HepG2 (cell line): ENCODE measurements at regions not wholly inside any gene's neighbourhood (a gene's known extent, or its start where the extent isn't known, plus 50 kb on each side); places are given as distances from the start of the nearest gene placed in this dataset.
"Not testable (repeated sequence)": the region's sequence is repeated elsewhere in the genome, so short reads cannot be mapped to it uniquely, and the experiment has no call there.

Experiments used
- ATAC-seq: fragments of 200-7000 bp; cut with Tn5 transposase; 3 replicates; pipeline ENCODE4 v1.9.1; 2020; ENCODE audit warnings: mild to moderate bottlenecking, moderate library complexity
- BruUV-seq: library from RNA; stranded (reverse); fragments of 400-500 nt; replicated peaks from 2 replicates; lab custom pipeline; 2021; lab: Mats Ljungman, UMichigan
- CTCF ChIA-PET: fragments of 300-600 bp; formaldehyde crosslinking; extraction: SDS; loops from one replicate; lab custom pipeline; 2021; ENCODE audit warnings: low total read pairs, inconsistent platforms, low intra/inter-chr PET ratio; lab: Yijun Ruan, JAX
- POLR2A ChIA-PET: fragments of 350-600 bp; sonication (Branson Sonifier 250); formaldehyde crosslinking; loops from one replicate; lab custom pipeline; 2020; ENCODE audit warnings: antibody characterized with exemption, inconsistent platforms; lab: Yijun Ruan, JAX
- DNase-seq: peaks from one replicate; pipeline ENCODE4 v3.0.0-alpha.2; 2015; ENCODE audit warnings: low spot score
- FAIRE-seq: peaks from 3 replicates; lab custom pipeline; 2011; peaks lifted over from hg19 to GRCh38; lab: Jason Lieb, UNC
- H2AFZ ChIP-seq: one replicate; pipeline ENCODE4 v1.6.1; 2011; ENCODE audit warnings: low read length, inconsistent platforms
- H3K27ac ChIP-seq: fragments of 300-600 bp; 3 replicates; pipeline ENCODE4 v1.8.0; 2011; ENCODE audit warnings: mixed run types, mild to moderate bottlenecking, mixed read lengths, low read length, inconsistent platforms; ENCODE audit not compliant: insufficient read depth; ENCODE audit errors: extremely low read length
- H3K27me3 ChIP-seq, 2 experiments: fragments of 200-600 bp in 1 of 2; 2 replicates in 1 of 2; 3 replicates in 1 of 2; pipeline versions ENCODE4 v1.6.0 to v1.8.0; 2011; ENCODE audit warnings: low read length in 2 of 2, mild to moderate bottlenecking in 2 of 2, moderate library complexity in 2 of 2, inconsistent platforms in 1 of 2; ENCODE audit not compliant: insufficient read depth in 2 of 2, control insufficient read depth in 1 of 2
- H3K36me3 ChIP-seq, 2 experiments: fragments of 200-600 bp in 1 of 2; replicated peaks in 1 of 2; 2 replicates in 1 of 2; 3 replicates in 1 of 2; pipeline versions ENCODE4 v1.5.1 to v1.8.0; 2011; ENCODE audit warnings: low read length in 2 of 2, inconsistent platforms in 1 of 2; ENCODE audit not compliant: insufficient read depth in 2 of 2, control insufficient read depth in 1 of 2
- H3K4me1 ChIP-seq: 2 replicates; pipeline ENCODE4 v1.5.1; 2012; ENCODE audit warnings: low read length, inconsistent platforms; ENCODE audit not compliant: insufficient read depth
- H3K4me2 ChIP-seq: 2 replicates; pipeline ENCODE4 v1.6.0; 2011; ENCODE audit warnings: low read depth, low read length, inconsistent platforms
- H3K4me3 ChIP-seq, 3 experiments: fragments of 200-600 bp in 1 of 3; sonication (generic), shearing (Covaris generic) in 1 of 3; replicated peaks in 1 of 3; 2 replicates each; pipeline ENCODE4 v1.5.1; 2011 to 2016; ENCODE audit warnings: low read length in 3 of 3, inconsistent platforms in 2 of 3, low read depth in 2 of 3, mild to moderate bottlenecking in 2 of 3, control low read depth in 1 of 3, mixed read lengths in 1 of 3; ENCODE audit not compliant: insufficient read depth in 1 of 3
- H3K79me2 ChIP-seq: one replicate; pipeline ENCODE4 v1.6.1; 2011; ENCODE audit warnings: low read length, inconsistent platforms; ENCODE audit not compliant: insufficient read depth
- H3K9ac ChIP-seq: 2 replicates; pipeline ENCODE4 v1.6.0; 2011; ENCODE audit warnings: mild to moderate bottlenecking, low read depth, low read length, inconsistent platforms; ENCODE audit not compliant: insufficient read depth
- H3K9me3 ChIP-seq: 2 replicates; pipeline ENCODE4 v1.5.1; 2012; ENCODE audit warnings: mild to moderate bottlenecking, low read length
- H4K20me1 ChIP-seq: 2 replicates; pipeline ENCODE4 v1.6.0; 2011; ENCODE audit warnings: inconsistent platforms, mild to moderate bottlenecking, low read length, moderate library complexity; ENCODE audit not compliant: insufficient read depth
- GTF2F1 ChIP-seq: fragments of 150-350 bp; IDR thresholded peaks from 2 replicates; pipeline ENCODE4 v1.6.1; 2014; ENCODE audit warnings: low read length
- HNF4G ChIP-seq, 2 experiments: sonication (generic) in 1 of 2; formaldehyde crosslinking in 1 of 2; IDR thresholded peaks; 2 replicates each; pipeline versions ENCODE4 v1.4.0 to v1.6.1; 2011 to 2020; ENCODE audit warnings: borderline replicate concordance in 2 of 2, low read depth in 2 of 2, mild to moderate bottlenecking in 2 of 2, low read length in 1 of 2, missing genetic modification reagents in 1 of 2, moderate library complexity in 1 of 2
- MAFK ChIP-seq, 2 experiments: IDR thresholded peaks in 1 of 2; conservative IDR thresholded peaks in 1 of 2; 2 replicates each; pipeline ENCODE4 v1.6.1; 2011; ENCODE audit warnings: improper control_type of control experiment in 2 of 2, low read length in 2 of 2
- NFRKB ChIP-seq: fragments of 450-650 bp; IDR thresholded peaks from 2 replicates; pipeline ENCODE4 v1.6.1; 2017
- SNRNP70 ChIP-seq: fragments of 200-400 bp; formaldehyde crosslinking; IDR thresholded peaks from 2 replicates; pipeline ENCODE4 v1.6.1; 2017; ENCODE audit warnings: mild to moderate bottlenecking, low read depth, low read length, moderate library complexity
- ZNF260 ChIP-seq: sonication (generic); formaldehyde crosslinking; IDR thresholded peaks from 2 replicates; pipeline ENCODE4 v1.4.0; 2020; ENCODE audit warnings: missing genetic modification reagents, low read depth, mild to moderate bottlenecking, borderline replicate concordance
- ZNF44 ChIP-seq: sonication (generic); formaldehyde crosslinking; IDR thresholded peaks from 2 replicates; pipeline ENCODE4 v1.5.1; 2020; ENCODE audit warnings: mild to moderate bottlenecking, missing genetic modification reagents
- ZNF446 ChIP-seq: sonication (generic); formaldehyde crosslinking; IDR thresholded peaks from 2 replicates; pipeline ENCODE4 v1.5.0; 2020; ENCODE audit warnings: mild to moderate bottlenecking, missing genetic modification reagents
- ZNF484 ChIP-seq: sonication (generic); formaldehyde crosslinking; IDR thresholded peaks from 2 replicates; pipeline ENCODE4 v1.5.1; 2020; ENCODE audit warnings: mild to moderate bottlenecking, low read depth, missing genetic modification reagents, borderline replicate concordance
- ZNF607 ChIP-seq: sonication (generic); formaldehyde crosslinking; IDR thresholded peaks from 2 replicates; pipeline ENCODE4 v1.5.1; 2020; ENCODE audit warnings: missing genetic modification reagents, mild to moderate bottlenecking, borderline replicate concordance
- ZNF7 ChIP-seq: IDR thresholded peaks from 2 replicates; pipeline ENCODE4 v1.6.1; 2016; ENCODE audit warnings: missing biosample characterization, missing genetic modification reagents
- ZNF777 ChIP-seq: sonication (generic); formaldehyde crosslinking; IDR thresholded peaks from 2 replicates; pipeline ENCODE4 v1.4.0; 2020; ENCODE audit warnings: missing genetic modification reagents
- ZNF816 ChIP-seq: sonication (generic); formaldehyde crosslinking; IDR thresholded peaks from 2 replicates; pipeline ENCODE4 v1.8.0; 2022; ENCODE audit warnings: missing genetic modification reagents, mild to moderate bottlenecking, borderline replicate concordance
- WGBS: methylation state at CpG from one replicate; pipeline ENCODE4 v1.1.6; 2017; ENCODE audit warnings: low lambda C conversion rate; 5-methylcytosine and 5-hydroxymethylcytosine counted together
- in situ Hi-C: cut with HindIII; loops from 2 replicates; pipeline ENCODE4 v1.10.0; 2017; ENCODE audit warnings: low pct_unique_long_range_greater_than_20kb; ENCODE audit not compliant: extremely low pct_ligation_motif_present
- intact Hi-C: fragments of 100-400 bp; cut with micrococcal nuclease; formaldehyde crosslinking; loops from one replicate; pipeline ENCODE4 v1.10.0; 2022; ENCODE audit not compliant: unreplicated experiment
- TF ChIP-seq, protein P1 (sequence below): sonication (generic); formaldehyde crosslinking; IDR thresholded peaks from 2 replicates; pipeline ENCODE4 v1.8.0; 2023; ENCODE audit warnings: mild to moderate bottlenecking, missing genetic modification reagents
- TF ChIP-seq, protein P2 (sequence below): sonication (generic); formaldehyde crosslinking; IDR thresholded peaks from 2 replicates; pipeline ENCODE4 v1.5.0; 2020; ENCODE audit warnings: missing genetic modification reagents, mild to moderate bottlenecking, borderline replicate concordance

DNA sequence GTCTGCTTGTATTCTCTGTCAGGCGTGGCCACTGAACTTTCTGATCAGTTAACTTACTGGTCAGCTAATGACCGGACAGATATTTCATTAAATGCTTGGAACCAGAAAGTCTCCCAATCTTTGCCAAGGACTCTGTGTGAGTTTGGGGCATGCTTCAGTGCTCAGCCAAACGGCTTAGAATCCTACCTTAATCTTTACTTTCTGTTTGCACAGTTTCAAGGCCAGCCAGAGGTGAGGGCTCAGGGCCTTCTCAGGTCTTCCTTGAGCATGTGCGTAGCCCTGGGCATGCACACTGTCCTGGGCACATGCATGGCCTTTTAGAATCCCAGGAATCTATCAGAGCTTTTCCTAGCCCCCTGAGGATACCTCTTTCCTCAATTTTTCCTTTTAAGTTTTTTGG is 230.1 kb downstream of the RAB11FIP4 start (continued):
- no peak for TF ChIP-seq ZNF816
- TF ChIP-seq ZNF777 (CRISPR knock-in tag) = no peak

DNA sequence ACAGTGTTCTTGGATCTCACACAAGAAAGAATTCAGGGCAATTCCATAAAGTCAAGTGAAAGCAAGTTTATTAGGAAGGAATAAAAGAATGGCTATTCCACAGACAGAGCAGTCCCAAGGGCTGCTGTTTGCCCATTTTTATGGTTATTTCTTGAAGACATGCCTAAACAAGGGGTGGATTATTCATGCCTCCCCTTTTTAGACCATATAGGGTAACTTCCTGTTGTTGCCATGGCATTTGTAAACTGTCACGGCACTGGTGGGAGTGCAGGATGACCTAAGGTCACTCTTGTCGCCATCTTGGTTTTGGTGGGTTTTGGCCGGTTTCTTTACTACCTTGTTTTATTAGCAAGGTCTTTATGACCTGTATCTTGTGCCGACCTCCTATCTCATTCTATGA is 219.6 kb downstream of the RAB11FIP4 start:
- CTCF ChIA-PET, intact Hi-C loops, DNase-seq, H3K4me1 ChIP-seq, BruUV-seq, in situ Hi-C loops, H4K20me1 ChIP-seq, H3K9ac ChIP-seq, H3K4me2 ChIP-seq, ATAC-seq, H3K79me2 ChIP-seq, H3K36me3 ChIP-seq, H3K27ac ChIP-seq, H3K9me3 ChIP-seq, FAIRE-seq, H2AFZ ChIP-seq, H3K4me3 ChIP-seq, H3K27me3 ChIP-seq, POLR2A ChIA-PET: not testable (repeated sequence)
- WGBS = 54% methylated on average over 4 of the region's 4 CpGs

DNA sequence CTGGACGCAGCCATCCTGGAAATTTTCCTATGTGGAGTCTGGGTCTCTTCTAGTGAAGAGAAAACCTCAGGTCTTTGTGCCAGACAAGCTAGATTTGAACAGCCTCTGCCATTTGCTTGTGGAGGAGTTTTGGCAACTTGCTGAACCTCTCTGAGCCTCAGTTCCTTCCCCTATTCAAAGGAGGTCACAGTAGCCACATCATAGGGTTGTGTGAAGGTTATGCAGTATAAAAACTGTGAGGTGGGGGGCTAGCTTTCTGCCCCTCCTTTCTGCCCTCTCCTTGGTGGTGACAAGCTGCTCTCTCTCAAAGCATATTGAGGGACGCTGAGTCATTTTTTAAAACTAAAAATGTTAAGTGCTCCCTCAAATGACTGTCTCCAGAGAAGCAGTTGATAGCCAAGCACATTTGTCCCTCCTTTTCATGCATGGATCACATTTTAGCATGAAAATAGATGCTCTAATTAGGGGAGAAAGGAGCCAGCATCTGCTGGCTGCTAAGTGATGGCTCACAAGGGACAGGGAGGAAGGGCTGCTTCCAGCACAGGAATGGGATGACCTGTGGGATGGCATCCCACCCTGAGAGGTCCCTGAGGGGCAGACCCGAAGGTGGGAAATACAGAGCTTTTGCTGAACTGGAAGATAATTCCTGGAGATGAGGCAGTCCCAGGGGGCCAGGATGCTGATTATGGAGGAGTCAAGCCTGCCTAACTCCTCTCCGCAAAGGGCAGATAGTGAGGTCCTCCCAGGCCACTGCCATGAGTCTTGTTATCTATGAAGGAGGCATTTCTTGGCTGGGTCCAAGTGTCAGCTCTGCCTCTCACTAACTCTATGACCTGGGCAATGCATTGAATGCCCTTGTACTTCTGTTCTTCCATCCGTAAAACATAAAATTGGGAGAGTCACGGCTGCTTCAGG is 218.8 kb downstream of the RAB11FIP4 start:
- ATAC-seq (no peak), FAIRE-seq (no peak), DNase-seq (no peak)
- in situ Hi-C loops = no loop called here
- Histone ChIP-seq H3K79me2 (no peaks in the 10 kb centered on the region), H3K27ac (no peak overlapping the region), H3K27me3 (no peaks in the 10 kb centered on the region; a peak in 1 of 5 replicates), H4K20me1 (no peaks in the 10 kb centered on the region), H3K4me2 (no peak overlapping the region), H3K4me1 (no peaks in the 10 kb centered on the region), H3K9me3 (no peaks in the 10 kb centered on the region), H2AFZ (no peak overlapping the region), H3K4me3 (no peak overlapping the region), H3K36me3 (no peaks in the 10 kb centered on the region), H3K9ac (no peak overlapping the region)
- intact Hi-C loops = no loop called here
- ChIA-PET POLR2A (no interaction called here), CTCF (no interaction called here)
- no TSS peak for BruUV-seq
- 32% methylated on average over 6 of the region's 6 CpGs for WGBS
- TF ChIP-seq GTF2F1 (no peak), SNRNP70 (no peak), ZNF260 (CRISPR knock-in tag) (no peak), ZNF7 (CRISPR knock-in tag) (no peak), ZNF607 (CRISPR knock-in tag) (no peak), ZNF484 (CRISPR knock-in tag) (no peak), ZNF44 (CRISPR knock-in tag) (no peak), HNF4G (IDR thresholded peaks at IDR 0.05; ENCODE audit: borderline replicate concordance, low read depth, low read length) (no peak), HNF4G (CRISPR knock-in tag; IDR thresholded peaks at IDR 0.05; ENCODE audit: borderline replicate concordance, low read depth) (no peak), ZNF446 (no peak), MAFK (conservative IDR thresholded peaks at IDR 0.05 in 1 of 2, IDR thresholded peaks at IDR 0.05 in 1 of 2; ENCODE audit: low read length in 2 of 2) (no peak), NFRKB (no peak)
- TF ChIP-seq, protein P1, sequence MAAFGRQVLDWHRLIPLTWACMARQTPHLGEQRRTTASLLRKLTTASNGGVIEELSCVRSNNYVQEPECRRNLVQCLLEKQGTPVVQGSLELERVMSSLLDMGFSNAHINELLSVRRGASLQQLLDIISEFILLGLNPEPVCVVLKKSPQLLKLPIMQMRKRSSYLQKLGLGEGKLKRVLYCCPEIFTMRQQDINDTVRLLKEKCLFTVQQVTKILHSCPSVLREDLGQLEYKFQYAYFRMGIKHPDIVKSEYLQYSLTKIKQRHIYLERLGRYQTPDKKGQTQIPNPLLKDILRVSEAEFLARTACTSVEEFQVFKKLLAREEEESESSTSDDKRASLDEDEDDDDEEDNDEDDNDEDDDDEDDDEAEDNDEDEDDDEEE (CRISPR knock-in tag) = no peak
- TF ChIP-seq, protein P2, sequence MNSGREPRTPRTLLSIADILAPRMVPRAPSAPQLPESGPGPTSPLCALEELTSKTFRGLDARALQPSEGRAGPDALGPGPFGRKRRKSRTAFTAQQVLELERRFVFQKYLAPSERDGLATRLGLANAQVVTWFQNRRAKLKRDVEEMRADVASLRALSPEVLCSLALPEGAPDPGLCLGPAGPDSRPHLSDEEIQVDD (CRISPR knock-in tag) = no peak
